NCI-H69 (cell line): ENCODE measurements at regions not wholly inside any gene's neighbourhood (a gene's known extent, or its start where the extent isn't known, plus 50 kb on each side); places are given as distances from the start of the nearest gene placed in this dataset.
"Not testable (repeated sequence)": the region's sequence is repeated elsewhere in the genome, so short reads cannot be mapped to it uniquely, and the experiment has no call there.

Experiments used
- DNase-seq: peaks from one replicate; lab custom pipeline; 2025; lab: John Stamatoyannopoulos, UW

GRCh38 chr4:131304686-131305085 lies 1844.4 kb upstream of the PCDH10 start:
- DNase-seq = no peak

GRCh38 chr4:131309628-131310027 lies 1839.5 kb upstream of the PCDH10 start:
- DNase-seq = no peak

GRCh38 chr4:131316086-131316485 lies 1833.0 kb upstream of the PCDH10 start:
- DNase-seq = no peak

GRCh38 chr4:131337936-131338335 lies 1811.2 kb upstream of the PCDH10 start:
- DNase-seq = peak; percentile 77

GRCh38 chr4:131339137-131339536 lies 1810.0 kb upstream of the PCDH10 start:
- no peak for DNase-seq

GRCh38 chr4:131344761-131345160 lies 1804.3 kb upstream of the PCDH10 start:
- DNase-seq = no peak

GRCh38 chr4:131347816-131348215 lies 1801.3 kb upstream of the PCDH10 start:
- no peak for DNase-seq

- DNase-seq = no peak
These were observed 1800.8 kb upstream of the PCDH10 start for GRCh38 chr4:131348263-131348662.

GRCh38 chr4:131352371-131352770 lies 1796.7 kb upstream of the PCDH10 start:
- not testable (repeated sequence) for DNase-seq

GRCh38 chr4:131366714-131367113 lies 1782.4 kb upstream of the PCDH10 start:
- DNase-seq = no peak

GRCh38 chr4:131367441-131367840 lies 1781.7 kb upstream of the PCDH10 start:
- no peak for DNase-seq

GRCh38 chr4:131370846-131371245 lies 1778.2 kb upstream of the PCDH10 start:
- DNase-seq = peak; percentile 86

- DNase-seq = no peak
These were observed 1768.0 kb upstream of the PCDH10 start for GRCh38 chr4:131381055-131381454.

GRCh38 chr4:131382839-131383238 lies 1766.3 kb upstream of the PCDH10 start:
- no peak for DNase-seq

GRCh38 chr4:131388277-131388676 lies 1760.8 kb upstream of the PCDH10 start:
- DNase-seq = peak; percentile 4

GRCh38 chr4:131408102-131408501 lies 1741.0 kb upstream of the PCDH10 start:
- no peak for DNase-seq

- no peak for DNase-seq
These were observed 1737.7 kb upstream of the PCDH10 start for GRCh38 chr4:131411393-131411792.

- DNase-seq = no peak
These were observed 1729.9 kb upstream of the PCDH10 start for GRCh38 chr4:131419147-131419546.

GRCh38 chr4:131426023-131426758 lies 1722.9 kb upstream of the PCDH10 start:
- DNase-seq = peak; percentile 4

GRCh38 chr4:131427000-131427399 lies 1722.1 kb upstream of the PCDH10 start:
- peak; percentile 69 for DNase-seq

- DNase-seq = no peak
These were observed 1718.8 kb upstream of the PCDH10 start for GRCh38 chr4:131430302-131430701.

- DNase-seq = no peak
These were observed 1707.9 kb upstream of the PCDH10 start for GRCh38 chr4:131441004-131441688.

- no peak for DNase-seq
These were observed 1701.2 kb upstream of the PCDH10 start for GRCh38 chr4:131447883-131448282.
